ENCODE measurements at regions not wholly inside any gene's neighbourhood (a gene's known extent, or its start where the extent isn't known, plus 50 kb on each side); places are given as distances from the start of the nearest gene placed in this dataset.

GRCh38 chr18:40570615-40571014 lies 1384.4 kb upstream of the PIK3C3 start:
- TF ChIP-seq, protein P1, sequence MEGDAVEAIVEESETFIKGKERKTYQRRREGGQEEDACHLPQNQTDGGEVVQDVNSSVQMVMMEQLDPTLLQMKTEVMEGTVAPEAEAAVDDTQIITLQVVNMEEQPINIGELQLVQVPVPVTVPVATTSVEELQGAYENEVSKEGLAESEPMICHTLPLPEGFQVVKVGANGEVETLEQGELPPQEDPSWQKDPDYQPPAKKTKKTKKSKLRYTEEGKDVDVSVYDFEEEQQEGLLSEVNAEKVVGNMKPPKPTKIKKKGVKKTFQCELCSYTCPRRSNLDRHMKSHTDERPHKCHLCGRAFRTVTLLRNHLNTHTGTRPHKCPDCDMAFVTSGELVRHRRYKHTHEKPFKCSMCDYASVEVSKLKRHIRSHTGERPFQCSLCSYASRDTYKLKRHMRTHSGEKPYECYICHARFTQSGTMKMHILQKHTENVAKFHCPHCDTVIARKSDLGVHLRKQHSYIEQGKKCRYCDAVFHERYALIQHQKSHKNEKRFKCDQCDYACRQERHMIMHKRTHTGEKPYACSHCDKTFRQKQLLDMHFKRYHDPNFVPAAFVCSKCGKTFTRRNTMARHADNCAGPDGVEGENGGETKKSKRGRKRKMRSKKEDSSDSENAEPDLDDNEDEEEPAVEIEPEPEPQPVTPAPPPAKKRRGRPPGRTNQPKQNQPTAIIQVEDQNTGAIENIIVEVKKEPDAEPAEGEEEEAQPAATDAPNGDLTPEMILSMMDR (IDR thresholded peaks at IDR 0.05; ENCODE audit: low read length), result no peak
- TF ChIP-seq EZH2 (IDR thresholded peaks at IDR 0.05; ENCODE audit: borderline replicate concordance, low read length), result no peak
